ENCODE measurements at regions not wholly inside any gene's neighbourhood (a gene's known extent, or its start where the extent isn't known, plus 50 kb on each side); places are given as distances from the start of the nearest gene placed in this dataset.

- DNase-seq, result no peak
Observed at GRCh38 chr19:57037556-57037955, 82.2 kb upstream of the USP29 start.

GRCh38 chr19:57047743-57048142, 72.0 kb upstream of the USP29 start:
- DNase-seq, result no peak

GRCh38 chr19:57050863-57051262, 68.9 kb upstream of the USP29 start:
- no peak for DNase-seq

- DNase-seq, result no peak
Observed at GRCh38 chr19:57052081-57052480, 67.7 kb upstream of the USP29 start.

GRCh38 chr19:57053401-57053800, 66.4 kb upstream of the USP29 start:
- no peak for DNase-seq

GRCh38 chr19:57055956-57056355, 63.8 kb upstream of the USP29 start:
- DNase-seq, result no peak

GRCh38 chr19:57057036-57057686, 62.6 kb upstream of the USP29 start:
- no peak for DNase-seq

- no peak for DNase-seq
Observed at GRCh38 chr19:57058871-57059270, 60.9 kb upstream of the USP29 start.

- no peak for DNase-seq
Observed at GRCh38 chr19:57063070-57063469, 56.7 kb upstream of the USP29 start.

GRCh38 chr19:57067440-57067839, 52.3 kb upstream of the USP29 start:
- DNase-seq, result no peak

GRCh38 chr19:57068311-57068710, 51.5 kb upstream of the USP29 start:
- no peak for DNase-seq

GRCh38 chr19:57068921-57069697, 50.7 kb upstream of the USP29 start:
- DNase-seq, result peak; percentile 22

Data from stimulated activated CD8-positive, alpha-beta memory T cell treated with anti-CD3 and anti-CD28 coated beads, Interleukin-4, amount 100 ng/mL, for 48 hours (primary cell).